PC-3 (cell line): ENCODE measurements at regions not wholly inside any gene's neighbourhood (a gene's known extent, or its start where the extent isn't known, plus 50 kb on each side); places are given as distances from the start of the nearest gene placed in this dataset.

Experiments
- CTCF ChIP-seq: fragments of 300-600 bp; sonication (generic); conservative IDR thresholded peaks from 2 replicates; pipeline ENCODE4 v1.5.1; 2017; ENCODE audit warnings: antibody characterized with exemption, low read depth, mild to moderate bottlenecking, low read length
- EZH2phosphoT487 ChIP-seq: fragments of 300-600 bp; sonication (generic); IDR thresholded peaks from 2 replicates; pipeline ENCODE4 v1.6.1; 2018; ENCODE audit warnings: mild to moderate bottlenecking, antibody characterized with exemption, low read length, borderline replicate concordance

GRCh38 chr6:168188369-168189199 is 109.6 kb upstream of the FRMD1 start:
- TF ChIP-seq CTCF (no peak), EZH2phosphoT487 (no peak)
